HFF-Myc (cell line): ENCODE measurements at regions not wholly inside any gene's neighbourhood (a gene's known extent, or its start where the extent isn't known, plus 50 kb on each side); places are given as distances from the start of the nearest gene placed in this dataset.
"Not testable (repeated sequence)": the region's sequence is repeated elsewhere in the genome, so short reads cannot be mapped to it uniquely, and the experiment has no call there.

Experiments
- DNase-seq: peaks from one replicate; pipeline ENCODE4 v3.0.0-alpha.2; 2011; ENCODE audit warnings: low read depth; ENCODE audit errors: extremely low read depth
- H3K4me3 ChIP-seq: replicated peaks from 2 replicates; pipeline ENCODE4 v1.5.1; 2011; ENCODE audit warnings: low read depth, mild to moderate bottlenecking, control low read depth, low read length
- CTCF ChIP-seq: IDR thresholded peaks from 2 replicates; pipeline ENCODE4 v1.5.1; 2012; ENCODE audit warnings: mild to moderate bottlenecking, low read depth, low read length, control low read depth; ENCODE audit errors: missing control alignments

DNA sequence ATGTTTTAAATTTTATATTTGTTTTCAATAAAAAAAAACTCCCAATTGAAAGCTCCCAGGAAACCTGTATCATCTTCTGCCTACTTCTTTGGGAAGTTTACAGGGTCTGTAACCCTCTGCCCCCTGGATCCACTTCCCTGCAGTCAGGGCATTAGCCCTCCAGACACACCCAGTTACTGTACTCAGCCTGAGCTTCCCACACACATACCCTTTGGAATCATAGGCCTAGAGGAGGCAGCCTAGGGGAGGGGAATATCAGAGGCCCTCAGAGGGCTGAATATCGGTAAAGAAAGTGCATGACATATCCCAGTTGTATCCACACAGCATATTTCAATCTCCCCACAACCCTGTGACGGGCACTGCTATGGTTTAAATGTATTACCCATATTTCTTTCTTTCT is 56.2 kb upstream of the TFPI start:
- not testable (repeated sequence) for H3K4me3 ChIP-seq, DNase-seq

DNA sequence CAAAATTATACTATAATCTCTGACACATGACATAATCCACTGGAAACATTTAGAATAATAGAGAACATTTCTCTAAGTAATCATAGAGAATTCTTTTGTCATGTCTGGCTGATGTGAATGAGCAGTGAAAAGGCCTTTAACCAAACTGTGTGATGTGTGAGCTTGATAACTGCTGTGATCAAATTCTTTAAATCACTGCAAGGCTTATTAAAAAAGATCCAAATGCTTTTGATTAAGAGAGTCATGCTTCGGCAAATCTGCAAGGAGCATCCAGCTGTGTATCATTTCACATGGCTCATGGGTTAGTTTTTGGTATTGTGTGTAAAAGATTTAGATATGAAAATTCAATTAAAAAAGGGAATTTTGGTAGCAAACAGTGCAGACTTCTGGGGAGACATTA is 58.6 kb upstream of the TFPI start:
- DNase-seq: no peak
- no peak overlapping the region for H3K4me3 ChIP-seq
- TF ChIP-seq CTCF: no peak

DNA sequence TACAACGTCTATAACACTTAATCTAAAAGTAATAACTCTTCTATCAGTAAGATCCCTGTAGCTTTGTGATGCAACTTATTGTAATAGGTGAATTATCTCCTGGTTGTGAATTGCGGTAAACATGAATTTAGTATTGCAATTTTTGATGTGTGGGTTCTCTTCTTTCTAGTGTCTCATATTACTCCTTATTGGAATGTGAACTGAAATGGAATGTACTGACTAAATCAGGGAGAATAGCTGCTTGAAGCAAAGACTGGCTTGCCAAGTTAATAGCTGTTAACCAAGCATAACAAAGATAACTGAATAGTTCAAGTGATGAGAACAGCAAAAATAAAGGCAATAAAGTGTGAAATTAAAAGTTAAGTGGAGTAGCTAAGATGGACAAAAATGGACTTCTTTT is 60.5 kb upstream of the TFPI start:
- no peak for DNase-seq
- H3K4me3 ChIP-seq: no peak overlapping the region
- no peak for TF ChIP-seq CTCF

DNA sequence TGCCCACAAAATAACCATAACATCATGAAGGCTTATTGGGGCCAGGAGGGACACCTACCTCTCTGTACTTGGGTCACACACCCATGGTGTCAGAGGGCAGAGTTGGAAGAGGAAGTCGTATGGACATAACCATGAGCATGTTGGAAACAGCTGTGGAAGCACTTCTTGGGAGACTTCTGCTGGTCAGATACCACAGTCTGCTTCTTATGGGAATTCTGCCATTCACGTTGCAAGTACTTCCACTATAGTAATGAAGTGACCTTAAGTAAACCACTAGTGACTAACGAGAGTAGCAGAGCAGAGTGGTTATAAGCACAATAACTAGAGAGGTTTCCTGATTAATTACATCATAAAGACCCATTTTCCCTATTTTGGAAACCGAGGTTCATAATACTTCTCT is 61.1 kb upstream of the TFPI start:
- H3K4me3 ChIP-seq: no peak overlapping the region
- no peak for DNase-seq
- no peak for TF ChIP-seq CTCF

DNA sequence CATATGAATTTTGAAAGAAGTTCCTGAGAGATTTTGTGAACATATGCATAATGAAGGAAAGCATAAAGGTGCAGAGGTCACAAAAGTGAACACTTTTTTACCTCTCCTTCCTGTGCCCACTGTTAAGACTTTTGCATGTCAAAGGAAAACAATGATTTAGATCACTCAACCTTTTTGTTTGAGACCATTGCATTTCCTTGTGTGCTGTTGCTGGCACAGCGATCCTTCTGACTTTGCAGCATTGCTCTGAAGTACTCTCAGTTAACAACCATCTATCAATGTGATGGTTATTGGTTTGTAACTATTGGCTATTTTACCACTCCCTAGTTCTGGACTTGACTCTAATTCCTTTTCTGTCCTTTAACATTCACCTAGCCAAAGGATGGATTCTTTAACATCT is 61.7 kb upstream of the TFPI start:
- TF ChIP-seq CTCF: no peak
- H3K4me3 ChIP-seq: no peak overlapping the region
- no peak for DNase-seq

- no peak for TF ChIP-seq CTCF
- DNase-seq: no peak
- H3K4me3 ChIP-seq: no peak overlapping the region
Observed at GRCh38 chr2:187617120-187617519, 62.9 kb upstream of the TFPI start.

GRCh38 chr2:187617905-187618304 is 63.7 kb upstream of the TFPI start:
- TF ChIP-seq CTCF: no peak
- H3K4me3 ChIP-seq: no peak overlapping the region
- no peak for DNase-seq
